ENCODE measurements at regions not wholly inside any gene's neighbourhood (a gene's known extent, or its start where the extent isn't known, plus 50 kb on each side); places are given as distances from the start of the nearest gene placed in this dataset.

GRCh38 chr12:4091016-4091743, 182.4 kb upstream of the CCND2 start:
- TF ChIP-seq ZNF274 (IDR thresholded peaks at IDR 0.05; ENCODE audit: low read depth, low read length): no peak
- no peak for TF ChIP-seq YY1 (IDR thresholded peaks at IDR 0.05; ENCODE audit: insufficient read depth, insufficient read length)
- TF ChIP-seq SUZ12 (IDR thresholded peaks at IDR 0.05; ENCODE audit: extremely low read depth, insufficient read depth, insufficient read length): no peak
